Aorta (tissue), 5 donors: ENCODE measurements at regions not wholly inside any gene's neighbourhood (a gene's known extent, or its start where the extent isn't known, plus 50 kb on each side); places are given as distances from the start of the nearest gene placed in this dataset.

Experiments
- ATAC-seq: fragments of 200-7000 bp; cut with Tn5 transposase; one replicate; pipeline ENCODE4 v1.9.1; 2022; ENCODE audit warnings: moderate library complexity; ENCODE audit not compliant: low FRiP score
- DNase-seq, 2 donors: peaks; one replicate each; pipeline ENCODE4 v3.0.0-alpha.2; 2020
- H3K27ac ChIP-seq, 2 donors: one replicate each; pipeline ENCODE4 v1.5.1; 2013; ENCODE audit warnings: low read length in 2 of 2, mild to moderate bottlenecking in 2 of 2, moderate library complexity in 2 of 2, control low read depth in 1 of 2, inconsistent platforms in 1 of 2, low read depth in 1 of 2
- H3K27me3 ChIP-seq, 2 donors: one replicate each; pipeline ENCODE4 v1.6.1; 2013; ENCODE audit warnings: control low read depth in 1 of 2, low read length in 1 of 2, mild to moderate bottlenecking in 1 of 2, moderate library complexity in 1 of 2; ENCODE audit not compliant: insufficient read depth in 2 of 2, control insufficient read depth in 1 of 2
- H3K36me3 ChIP-seq, 2 donors: one replicate each; pipeline ENCODE4 v1.6.1; 2013; ENCODE audit warnings: control low read depth in 1 of 2, low read length in 1 of 2, mild to moderate bottlenecking in 1 of 2; ENCODE audit not compliant: insufficient read depth in 2 of 2, control insufficient read depth in 1 of 2
- H3K4me1 ChIP-seq, 2 donors: one replicate each; pipeline ENCODE4 v1.6.1; 2013; ENCODE audit warnings: low read length in 2 of 2, control low read depth in 1 of 2, mild to moderate bottlenecking in 1 of 2, moderate library complexity in 1 of 2; ENCODE audit not compliant: insufficient read depth in 2 of 2, control insufficient read depth in 1 of 2
- H3K4me3 ChIP-seq, 2 donors: one replicate each; pipeline ENCODE4 v1.5.1; 2013; ENCODE audit warnings: low read length in 2 of 2, control low read depth in 1 of 2, mild to moderate bottlenecking in 1 of 2
- H3K9me3 ChIP-seq: one replicate; pipeline ENCODE4 v1.6.1; 2013; ENCODE audit warnings: mild to moderate bottlenecking, low read length; ENCODE audit not compliant: control insufficient read depth
- WGBS, 2 donors: extraction: QIAGEN DNeasy Blood & Tissue Kit; methylation state at CpG; one replicate each; pipeline ENCODE4 v1.1.7; 2013; 5-methylcytosine and 5-hydroxymethylcytosine counted together
- intact Hi-C, 2 donors: fragments of 100-400 bp; cut with DNase I; formaldehyde crosslinking; loops; one replicate each; pipeline versions ENCODE4 v1.14.2 to v1.15.0; 2022
- donor health status: healthy with polysubstance abuse.
- donor health status: Bipolar disorder and iron deficiency.
- donor health status: DM: no; HTN: no; CAD: no.
- donor health status: DM: no; HTN: no; CAD: no.
- donor health status: DM: yes; HTN: yes; CAD: no.

DNA sequence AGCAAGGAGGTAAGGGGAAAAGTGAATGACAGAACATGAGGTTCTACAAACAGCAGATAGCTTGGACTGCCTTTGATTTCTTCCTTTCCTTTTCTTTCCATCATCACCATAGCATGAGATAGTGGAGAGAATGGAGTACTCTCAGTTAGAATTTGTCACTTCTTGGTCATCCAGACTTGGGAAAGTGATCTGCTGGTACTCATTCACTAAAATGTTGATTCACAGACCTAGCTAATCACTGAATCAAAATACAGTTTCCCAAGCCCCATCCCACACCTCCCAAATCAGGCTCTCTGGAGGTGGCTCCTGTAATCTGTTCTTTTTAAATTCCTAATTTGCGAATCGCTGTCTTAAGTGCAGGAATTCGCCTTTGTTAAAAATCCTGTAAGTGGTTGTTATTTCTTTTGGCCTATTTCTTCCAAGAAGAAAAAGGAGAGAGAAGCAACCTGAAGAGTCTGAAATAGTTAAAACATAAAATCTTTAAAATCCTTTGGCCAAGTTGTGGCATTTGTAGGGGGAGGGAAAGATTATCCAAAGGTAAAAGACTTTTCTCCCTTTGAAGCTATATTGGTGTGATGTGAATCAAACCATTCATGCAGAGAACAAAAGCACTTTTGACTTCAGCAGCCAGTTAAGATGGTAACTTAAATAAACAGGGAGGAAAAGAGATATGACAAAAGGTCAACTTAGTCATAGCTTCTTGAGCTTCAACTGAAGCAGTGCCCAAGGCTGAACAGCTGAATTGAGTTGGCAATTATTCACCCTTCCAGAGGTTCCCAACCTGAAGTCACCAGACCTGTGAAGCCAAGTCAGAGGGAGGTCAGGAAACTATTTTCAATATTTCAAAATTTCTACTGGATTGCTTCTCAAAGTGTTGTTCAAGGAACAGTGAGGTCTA, 255.1 kb upstream of the KRR1 start:
- Histone ChIP-seq H3K36me3 (no peaks in the 10 kb centered on the region), H3K4me1 (no peaks in the 10 kb centered on the region), H3K27me3 (no peaks in the 10 kb centered on the region), H3K4me3 (no peak overlapping the region), H3K27ac (no peak overlapping the region), H3K9me3 (no peaks in the 10 kb centered on the region)
- ATAC-seq, result no peak
- intact Hi-C loops, result no loop called here
- WGBS, 2 donors, result 86 to 92% methylated on average over 3 of the region's 3 CpGs
- no peak for DNase-seq

DNA sequence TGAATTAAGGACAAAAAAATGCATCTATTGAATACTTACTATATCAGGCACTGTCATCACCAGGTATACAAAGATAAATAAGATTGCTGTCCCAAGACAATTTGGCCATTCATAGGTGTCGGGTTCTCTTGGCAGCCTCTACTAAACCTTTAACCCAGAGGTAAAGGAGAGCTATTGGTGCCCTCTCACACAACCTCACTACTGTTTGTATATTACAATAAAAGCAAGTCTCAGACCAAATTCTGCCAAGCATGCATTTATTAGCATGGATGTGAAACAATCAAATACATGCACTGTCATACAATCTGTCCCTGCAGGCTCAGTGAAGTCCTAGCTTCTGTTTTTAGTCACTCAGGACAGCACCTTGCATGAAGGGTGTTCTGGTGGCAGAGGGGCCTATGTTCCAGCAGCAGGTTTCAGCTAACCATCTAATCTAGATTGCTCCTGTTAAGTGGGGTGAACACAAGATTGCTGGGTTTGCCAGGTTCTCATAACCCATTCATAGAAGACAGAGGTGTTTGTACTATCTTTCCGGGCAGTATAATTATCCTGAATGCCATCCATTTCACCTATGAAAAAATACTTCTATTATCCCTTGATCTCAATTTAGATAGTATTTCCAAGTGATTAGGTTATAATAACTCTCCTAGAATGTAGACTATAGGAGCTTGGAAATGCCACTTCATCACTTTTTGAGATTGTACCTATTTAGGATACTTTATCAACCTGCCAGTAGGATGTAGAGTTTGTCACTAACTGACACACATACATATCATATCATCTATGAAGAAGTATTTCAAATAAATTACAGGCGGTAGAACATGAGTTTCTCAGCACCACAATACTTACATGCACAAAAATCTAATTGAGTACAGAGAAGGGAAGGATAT, 254.0 kb upstream of the KRR1 start:
- Histone ChIP-seq H3K4me1 (no peaks in the 10 kb centered on the region), H3K27ac (no peak overlapping the region), H3K36me3 (no peaks in the 10 kb centered on the region), H3K4me3 (no peak overlapping the region), H3K27me3 (no peaks in the 10 kb centered on the region), H3K9me3 (no peaks in the 10 kb centered on the region)
- DNase-seq (no peak), ATAC-seq (no peak)
- WGBS, 2 donors, result 82 to 93% methylated on average over 3 of the region's 3 CpGs
- intact Hi-C loops, result no loop called here

DNA sequence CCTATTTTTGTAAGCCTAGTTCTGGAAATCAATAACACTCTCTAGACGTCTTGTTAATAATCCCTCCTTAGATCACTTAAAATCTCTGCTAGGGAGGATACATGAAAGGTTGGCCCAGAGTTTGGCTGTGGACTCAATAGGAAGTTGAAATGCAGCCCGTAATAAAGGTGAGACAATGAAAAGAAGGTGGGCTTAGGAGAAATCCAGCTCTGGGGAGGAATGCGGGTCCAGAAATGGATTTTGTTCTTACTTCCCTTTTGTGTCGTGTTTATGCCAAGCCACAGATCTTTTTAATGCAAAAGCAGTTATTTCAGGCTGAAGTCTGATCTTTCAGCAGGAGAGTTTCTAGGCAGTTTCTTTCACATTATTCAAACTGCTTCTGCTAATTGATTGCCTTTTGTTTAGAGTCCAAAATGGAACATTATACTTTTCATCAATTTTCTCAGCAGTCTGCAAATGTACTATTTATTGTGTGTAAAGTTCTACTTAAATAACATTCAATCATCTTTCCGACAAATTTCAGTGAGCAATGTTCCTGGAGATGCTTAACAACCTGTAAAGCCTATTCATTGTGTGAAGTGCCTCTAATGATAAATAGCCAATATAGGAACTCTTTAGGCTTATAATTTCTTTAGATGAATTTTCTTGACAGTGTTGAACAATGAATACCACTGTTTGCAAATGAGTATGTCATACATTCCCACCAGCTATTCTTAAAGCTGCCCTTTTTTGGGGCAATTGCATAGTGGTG, 252.9 kb upstream of the KRR1 start:
- Histone ChIP-seq H3K27ac (no peak overlapping the region), H3K4me3 (no peak overlapping the region), H3K4me1 (peaks cover 0 to 5% of the 10 kb centered on the region in 2 donors), H3K27me3 (no peaks in the 10 kb centered on the region), H3K36me3 (no peaks in the 10 kb centered on the region), H3K9me3 (no peaks in the 10 kb centered on the region)
- no peak for DNase-seq
- intact Hi-C loops, result no loop called here
- no peak for ATAC-seq
- WGBS, 2 donors, result 84 to 87% methylated on average over 5 of the region's 5 CpGs

DNA sequence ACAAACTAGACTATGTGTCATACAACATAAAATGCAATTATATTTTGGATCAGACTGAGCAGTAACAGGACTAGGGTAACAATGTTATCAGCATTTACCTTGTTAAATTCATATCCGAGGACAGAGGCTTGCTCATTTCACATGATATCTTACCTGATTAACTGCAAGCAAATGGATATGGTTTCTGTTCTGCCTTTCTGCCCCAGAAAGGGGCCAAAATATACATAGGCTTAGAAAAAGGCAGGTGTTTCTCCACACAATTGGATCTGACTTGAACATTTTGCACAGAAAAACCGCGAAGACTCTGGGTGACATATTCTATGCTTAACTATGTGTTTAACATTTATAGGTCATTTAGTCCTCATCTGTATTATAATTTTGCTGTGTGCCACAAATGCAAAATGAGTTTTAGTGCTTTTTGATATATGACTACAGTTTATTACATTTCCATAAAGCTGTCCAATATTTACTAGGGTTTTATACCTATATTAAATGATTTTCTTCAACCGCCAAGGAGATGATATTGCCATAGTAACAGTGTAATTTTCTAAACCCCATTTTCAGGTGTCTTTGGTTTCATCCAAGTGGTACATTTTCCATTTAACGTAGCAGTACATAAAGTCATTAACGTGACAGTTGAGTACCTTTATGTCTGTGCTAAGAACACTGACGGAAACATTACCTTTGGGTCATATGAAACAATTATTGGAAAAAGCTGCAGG, 249.3 kb upstream of the KRR1 start:
- H3K4me3 ChIP-seq, result no peak overlapping the region
- no peaks in the 10 kb centered on the region for H3K36me3 ChIP-seq
- 92 to 94% methylated on average over 7 of the region's 7 CpGs for WGBS, 2 donors
- ATAC-seq, result no peak
- H3K27me3 ChIP-seq, result no peaks in the 10 kb centered on the region
- peaks cover 0 to 5% of the 10 kb centered on the region in 2 donors for H3K4me1 ChIP-seq
- no peak overlapping the region for H3K27ac ChIP-seq
- H3K9me3 ChIP-seq, result no peaks in the 10 kb centered on the region
- DNase-seq, result no peak
- intact Hi-C loops, result no loop called here

DNA sequence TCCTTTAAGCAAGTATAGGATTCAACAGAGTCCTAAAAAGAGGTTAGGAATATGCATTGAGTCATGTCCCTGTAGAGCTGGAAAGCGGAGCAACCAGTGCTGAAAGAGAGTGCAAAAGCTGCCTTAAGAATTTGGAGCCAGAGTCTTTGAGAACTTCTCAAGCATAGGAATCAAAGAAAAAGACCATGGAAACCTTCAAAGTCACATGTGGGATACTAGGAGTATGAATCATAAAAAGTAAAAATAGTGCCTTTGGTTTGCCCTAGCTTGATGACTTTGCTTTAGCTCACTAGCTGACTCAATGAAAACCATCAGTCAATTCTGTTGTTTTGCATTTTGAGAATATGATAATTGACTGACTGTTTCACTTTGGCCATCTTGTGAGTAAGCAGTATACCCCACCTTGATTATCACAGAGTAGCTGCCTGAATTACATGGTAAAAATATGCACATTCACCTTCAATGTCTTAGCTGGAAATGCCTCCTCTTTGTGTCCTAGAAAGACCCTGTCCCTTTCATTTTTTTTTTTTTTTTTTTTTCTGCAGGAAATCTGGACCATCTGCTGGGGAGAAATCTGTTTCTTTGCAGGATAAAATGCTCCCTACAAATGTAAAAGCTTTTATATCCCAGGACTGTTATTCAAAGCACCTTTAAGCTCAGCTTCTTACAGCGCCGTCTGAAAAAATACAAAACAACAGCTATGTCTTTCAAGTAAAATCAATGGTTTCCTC, 248.6 kb upstream of the KRR1 start:
- intact Hi-C loops, result loop anchor here in 1 of 2 donors (10.0 kb wide), 1 partner anchor 275 kb away; the partner anchor contains the start of gene PHLDA1
- no peaks in the 10 kb centered on the region for H3K36me3 ChIP-seq
- no peak overlapping the region for H3K4me3 ChIP-seq
- H3K27ac ChIP-seq, result no peak overlapping the region
- peaks cover 0 to 5% of the 10 kb centered on the region in 2 donors for H3K4me1 ChIP-seq
- no peak for DNase-seq
- no peak for ATAC-seq
- no peaks in the 10 kb centered on the region for H3K9me3 ChIP-seq
- 78% methylated on average over 3 of the region's 3 CpGs for WGBS, 2 donors
- H3K27me3 ChIP-seq, result no peaks in the 10 kb centered on the region

DNA sequence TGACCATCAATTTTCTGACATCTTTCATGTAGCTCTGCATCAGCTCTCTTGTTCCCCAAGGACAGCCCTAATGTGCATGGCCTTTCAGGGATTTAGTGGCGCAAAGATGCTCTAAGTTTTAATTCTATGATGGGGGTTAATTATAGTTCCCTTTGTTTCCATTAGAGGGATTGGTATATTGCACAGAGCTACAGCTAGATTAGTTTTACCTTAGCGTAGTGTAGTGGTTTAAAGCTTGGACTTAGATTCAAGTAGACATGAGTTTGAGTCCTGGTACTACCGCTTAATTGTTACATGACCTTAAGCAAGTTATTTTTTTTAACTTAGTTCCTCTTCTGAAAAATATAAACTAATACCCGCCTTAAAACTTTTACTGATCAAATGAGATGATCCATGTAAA, 247.8 kb upstream of the KRR1 start:
- intact Hi-C loops, result loop anchor here in 1 of 2 donors (10.0 kb wide), 1 partner anchor 276 kb away; the partner anchor contains the start of gene PHLDA1
- Histone ChIP-seq H3K27me3 (no peaks in the 10 kb centered on the region), H3K4me1 (peaks cover 0 to 5% of the 10 kb centered on the region in 2 donors), H3K4me3 (no peak overlapping the region), H3K36me3 (no peaks in the 10 kb centered on the region), H3K9me3 (no peaks in the 10 kb centered on the region), H3K27ac (no peak overlapping the region)
- 86 to 97% methylated on average over 4 of the region's 4 CpGs for WGBS, 2 donors
- no peak for DNase-seq
- ATAC-seq, result no peak

DNA sequence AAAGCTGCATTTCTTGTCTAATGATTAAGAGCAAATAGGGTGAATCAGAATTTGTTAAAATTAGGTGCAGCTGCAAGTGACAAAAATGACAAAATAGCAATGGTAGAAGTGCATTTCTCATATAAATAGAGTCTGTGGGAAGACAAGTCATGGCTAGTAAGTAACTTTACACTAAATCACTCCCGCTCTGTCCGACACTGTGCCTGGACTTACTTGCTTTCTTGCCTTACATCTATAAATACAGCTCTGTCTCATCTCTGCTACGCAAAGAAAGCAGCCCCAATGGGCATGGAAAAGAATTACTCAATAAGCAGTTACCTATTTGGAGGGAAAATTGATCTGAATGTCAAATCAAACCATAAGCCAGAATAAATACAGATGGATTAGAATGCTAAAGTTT, 245.4 kb upstream of the KRR1 start:
- no peak overlapping the region for H3K27ac ChIP-seq
- H3K4me1 ChIP-seq, result peaks cover 0 to 5% of the 10 kb centered on the region in 2 donors
- H3K36me3 ChIP-seq, result no peaks in the 10 kb centered on the region
- H3K4me3 ChIP-seq, result no peak overlapping the region
- H3K27me3 ChIP-seq, result no peaks in the 10 kb centered on the region
- intact Hi-C loops, result loop anchor here in 1 of 2 donors (10.0 kb wide), 1 partner anchor 278 kb away; the partner anchor contains the start of gene PHLDA1
- no peak for ATAC-seq
- WGBS, 2 donors, result 96 to 97% methylated on average over 3 of the region's 3 CpGs
- no peak for DNase-seq
- H3K9me3 ChIP-seq, result no peaks in the 10 kb centered on the region
